Caco-2 (cell line): ENCODE measurements at regions not wholly inside any gene's neighbourhood (a gene's known extent, or its start where the extent isn't known, plus 50 kb on each side); places are given as distances from the start of the nearest gene placed in this dataset.

ENCODE experiments used
- BruUV-seq: library from RNA; stranded (reverse); fragments of 400-500 nt; replicated peaks from 2 replicates; lab custom pipeline; 2021; lab: Mats Ljungman, UMichigan
- CTCF ChIA-PET: fragments of 300-600 bp; sonication (Branson Sonifier 250); formaldehyde crosslinking; loops from one replicate; lab custom pipeline; 2022; ENCODE audit warnings: antibody characterized with exemption; lab: Charles Lee
- POLR2A ChIA-PET: fragments of 300-600 bp; sonication (Branson Sonifier 250); formaldehyde crosslinking; loops from one replicate; lab custom pipeline; 2022; ENCODE audit warnings: antibody characterized with exemption; lab: Charles Lee
- DNase-seq, 2 experiments: peaks; one replicate each; pipeline versions ENCODE4 v3.0.0 to v3.0.0-alpha.2; 2020 to 2022
- H3K27me3 ChIP-seq: replicated peaks from 2 replicates; pipeline ENCODE4 v1.6.0; 2011; ENCODE audit warnings: low read length; ENCODE audit not compliant: control insufficient read depth, insufficient read depth
- H3K36me3 ChIP-seq: 2 replicates; pipeline ENCODE4 v1.5.1; 2011; ENCODE audit warnings: low read length; ENCODE audit not compliant: control insufficient read depth, insufficient read depth
- H3K4me1 ChIP-seq: fragments of 250-450 bp; sonication (Bioruptor Pico); 2 replicates; pipeline ENCODE4 v1.5.1; 2020; ENCODE audit warnings: mild to moderate bottlenecking
- H3K4me3 ChIP-seq: 2 replicates; pipeline ENCODE4 v1.5.1; 2011; ENCODE audit warnings: low read depth, mild to moderate bottlenecking, control low read depth, low read length
- H3K9me3 ChIP-seq: fragments of 250-450 bp; sonication (Bioruptor Pico); 2 replicates; pipeline ENCODE4 v1.5.1; 2020; ENCODE audit warnings: mild to moderate bottlenecking, moderate library complexity
- H3K27ac Mint-ChIP-seq: one replicate; pipeline ENCODE4 v1.8.0; 2022; ENCODE audit warnings: mixed read lengths; ENCODE audit not compliant: unreplicated experiment
- H3K27me3 Mint-ChIP-seq: one replicate; pipeline ENCODE4 v1.8.0; 2022; ENCODE audit warnings: mixed read lengths; ENCODE audit not compliant: insufficient read depth, unreplicated experiment
- H3K36me3 Mint-ChIP-seq: one replicate; pipeline ENCODE4 v1.8.0; 2022; ENCODE audit warnings: mild to moderate bottlenecking, mixed read lengths; ENCODE audit not compliant: insufficient read depth, unreplicated experiment
- H3K4me1 Mint-ChIP-seq: one replicate; pipeline ENCODE4 v1.8.0; 2022; ENCODE audit warnings: low read depth, mixed read lengths; ENCODE audit not compliant: unreplicated experiment
- H3K4me3 Mint-ChIP-seq: one replicate; pipeline ENCODE4 v1.8.0; 2022; ENCODE audit warnings: mild to moderate bottlenecking, moderate library complexity, mixed read lengths; ENCODE audit not compliant: unreplicated experiment
- H3K9me3 Mint-ChIP-seq: one replicate; pipeline ENCODE4 v1.8.0; 2022; ENCODE audit warnings: mixed read lengths; ENCODE audit not compliant: unreplicated experiment
- intact Hi-C: fragments of 100-400 bp; cut with micrococcal nuclease; formaldehyde crosslinking; loops from one replicate; pipeline ENCODE4 v1.10.0; 2022; ENCODE audit not compliant: unreplicated experiment
- TF ChIP-seq, protein P1 (sequence below), 2 experiments: fragments of 200-600 bp in 1 of 2; IDR thresholded peaks; 1 replicate in 1 of 2; 2 replicates in 1 of 2; pipeline versions ENCODE4 v1.5.1 to v1.8.0; 2011 to 2022; ENCODE audit warnings: antibody characterized with exemption in 1 of 2, control low read depth in 1 of 2, inconsistent platforms in 1 of 2, low read depth in 1 of 2, low read length in 1 of 2, mild to moderate bottlenecking in 1 of 2, moderate library complexity in 1 of 2; ENCODE audit not compliant: insufficient read depth in 1 of 2, severe bottlenecking in 1 of 2, unreplicated experiment in 1 of 2

DNA sequence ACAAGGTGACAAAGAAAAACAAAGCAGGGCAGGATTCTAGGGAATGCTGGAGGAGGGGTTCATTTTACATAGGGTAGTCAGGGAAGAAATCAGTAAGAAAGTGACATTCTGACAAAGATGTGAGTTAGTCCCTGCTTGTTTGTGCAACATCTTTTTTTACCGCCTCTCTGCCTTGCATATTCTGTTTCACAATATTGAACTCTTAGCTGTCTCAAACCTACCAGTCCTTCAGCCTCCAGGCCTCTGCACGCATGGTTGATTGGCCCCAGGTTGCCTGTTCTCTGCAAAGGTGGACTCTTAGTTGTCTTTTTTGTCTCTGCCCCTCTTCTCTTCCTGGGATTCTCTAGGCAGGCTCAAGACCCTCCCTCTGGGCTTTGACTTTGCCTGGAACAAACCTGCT is 152.2 kb upstream of the RUNX1 start:
- Histone ChIP-seq H3K4me3 (no peak overlapping the region), H3K36me3 (no peaks in the 10 kb centered on the region), H3K4me1 (peaks cover 9% of the 10 kb centered on the region; the same call in 1 of the 2 replicates), H3K9me3 (no peaks in the 10 kb centered on the region), H3K27me3 (no peaks in the 10 kb centered on the region)
- peaks cover 8% of the 10 kb centered on the region for H3K4me1 Mint-ChIP-seq
- no peaks in the 10 kb centered on the region for H3K27me3 Mint-ChIP-seq
- no peak overlapping the region for H3K27ac Mint-ChIP-seq
- H3K4me3 Mint-ChIP-seq: no peak overlapping the region
- ChIA-PET CTCF (no interaction called here), POLR2A (no interaction called here)
- TF ChIP-seq, protein P1, sequence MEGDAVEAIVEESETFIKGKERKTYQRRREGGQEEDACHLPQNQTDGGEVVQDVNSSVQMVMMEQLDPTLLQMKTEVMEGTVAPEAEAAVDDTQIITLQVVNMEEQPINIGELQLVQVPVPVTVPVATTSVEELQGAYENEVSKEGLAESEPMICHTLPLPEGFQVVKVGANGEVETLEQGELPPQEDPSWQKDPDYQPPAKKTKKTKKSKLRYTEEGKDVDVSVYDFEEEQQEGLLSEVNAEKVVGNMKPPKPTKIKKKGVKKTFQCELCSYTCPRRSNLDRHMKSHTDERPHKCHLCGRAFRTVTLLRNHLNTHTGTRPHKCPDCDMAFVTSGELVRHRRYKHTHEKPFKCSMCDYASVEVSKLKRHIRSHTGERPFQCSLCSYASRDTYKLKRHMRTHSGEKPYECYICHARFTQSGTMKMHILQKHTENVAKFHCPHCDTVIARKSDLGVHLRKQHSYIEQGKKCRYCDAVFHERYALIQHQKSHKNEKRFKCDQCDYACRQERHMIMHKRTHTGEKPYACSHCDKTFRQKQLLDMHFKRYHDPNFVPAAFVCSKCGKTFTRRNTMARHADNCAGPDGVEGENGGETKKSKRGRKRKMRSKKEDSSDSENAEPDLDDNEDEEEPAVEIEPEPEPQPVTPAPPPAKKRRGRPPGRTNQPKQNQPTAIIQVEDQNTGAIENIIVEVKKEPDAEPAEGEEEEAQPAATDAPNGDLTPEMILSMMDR (IDR thresholded peaks at IDR 0.05; ENCODE audit: insufficient read depth in 1 of 2, low read depth in 1 of 2, low read length in 1 of 2, severe bottlenecking in 1 of 2, unreplicated experiment in 1 of 2): no peak
- H3K9me3 Mint-ChIP-seq: peaks cover 3% of the 10 kb centered on the region
- H3K36me3 Mint-ChIP-seq: no peaks in the 10 kb centered on the region
- BruUV-seq: no TSS peak
- intact Hi-C loops: no loop called here
- no peak for DNase-seq

GRCh38 chr21:35199733-35200015 is 150.6 kb upstream of the RUNX1 start:
- intact Hi-C loops: no loop called here
- H3K36me3 ChIP-seq: no peaks in the 10 kb centered on the region
- Mint-ChIP-seq H3K9me3 (peaks cover 20% of the 10 kb centered on the region), H3K36me3 (no peaks in the 10 kb centered on the region), H3K4me1 (peaks cover 8% of the 10 kb centered on the region), H3K27me3 (no peaks in the 10 kb centered on the region), H3K4me3 (no peak overlapping the region), H3K27ac (no peak overlapping the region)
- no TSS peak for BruUV-seq
- TF ChIP-seq, protein P1 (IDR thresholded peaks at IDR 0.05; ENCODE audit: insufficient read depth in 1 of 2, low read depth in 1 of 2, low read length in 1 of 2, severe bottlenecking in 1 of 2, unreplicated experiment in 1 of 2): no peak
- DNase-seq: no peak
- CTCF ChIA-PET: no interaction called here
- H3K4me1 ChIP-seq: peaks cover 9% of the 10 kb centered on the region; the same call in 1 of the 2 replicates
- no peaks in the 10 kb centered on the region for H3K9me3 ChIP-seq
- H3K4me3 ChIP-seq: no peak overlapping the region
- POLR2A ChIA-PET: no interaction called here
- no peaks in the 10 kb centered on the region for H3K27me3 ChIP-seq

- Mint-ChIP-seq H3K9me3 (peaks cover 22% of the 10 kb centered on the region), H3K27me3 (no peaks in the 10 kb centered on the region), H3K27ac (no peak overlapping the region), H3K36me3 (no peaks in the 10 kb centered on the region), H3K4me1 (peaks cover 8% of the 10 kb centered on the region), H3K4me3 (no peak overlapping the region)
- no peak for DNase-seq
- no TSS peak for BruUV-seq
- Histone ChIP-seq H3K27me3 (no peaks in the 10 kb centered on the region), H3K36me3 (no peaks in the 10 kb centered on the region), H3K4me1 (peaks cover 9% of the 10 kb centered on the region; the same call in 1 of the 2 replicates), H3K4me3 (no peak overlapping the region), H3K9me3 (no peaks in the 10 kb centered on the region)
- intact Hi-C loops: no loop called here
- ChIA-PET POLR2A (interaction anchor here (0.6 kb wide), 1 partner anchor 117 kb away, joined by 3 read pairs; no protein-coding TSS in a partner anchor), CTCF (no interaction called here)
- TF ChIP-seq, protein P1 (IDR thresholded peaks at IDR 0.05; ENCODE audit: insufficient read depth in 1 of 2, low read depth in 1 of 2, low read length in 1 of 2, severe bottlenecking in 1 of 2, unreplicated experiment in 1 of 2): no peak
These were observed 150.1 kb upstream of the RUNX1 start for GRCh38 chr21:35198982-35199732.
